H1 (cell line): ENCODE measurements at regions not wholly inside any gene's neighbourhood (a gene's known extent, or its start where the extent isn't known, plus 50 kb on each side); places are given as distances from the start of the nearest gene placed in this dataset.

Experiments used
- BRCA1 ChIP-seq: IDR thresholded peaks from 2 replicates; pipeline ENCODE4 v1.6.1; 2012; ENCODE audit warnings: low read depth, low read length, improper control_type of control experiment
- CHD1 ChIP-seq: IDR thresholded peaks from 2 replicates; pipeline ENCODE4 v1.6.1; 2012; ENCODE audit warnings: low read depth, low read length, improper control_type of control experiment
- GTF2F1 ChIP-seq: IDR thresholded peaks from 2 replicates; pipeline ENCODE4 v1.6.1; 2012; ENCODE audit warnings: low read depth, low read length, improper control_type of control experiment, borderline replicate concordance
- MAFK ChIP-seq: IDR thresholded peaks from 2 replicates; pipeline ENCODE4 v1.6.1; 2012; ENCODE audit warnings: low read depth, mild to moderate bottlenecking, improper control_type of control experiment, low read length
- POU5F1 ChIP-seq: IDR thresholded peaks from 2 replicates; pipeline ENCODE4 v1.6.1; 2011; ENCODE audit warnings: low read depth, mild to moderate bottlenecking, low read length, moderate library complexity
- YY1 ChIP-seq: IDR thresholded peaks from 2 replicates; pipeline ENCODE4 v1.6.1; 2011; ENCODE audit warnings: low read depth, mild to moderate bottlenecking, low read length
- TF ChIP-seq, protein P1 (sequence below): fragments of 300-600 bp; sonication (generic); IDR thresholded peaks from 2 replicates; pipeline ENCODE4 v1.7.1; 2012; ENCODE audit warnings: low read length, moderate library complexity, mild to moderate bottlenecking, inconsistent platforms; ENCODE audit not compliant: insufficient replicate concordance
- TF ChIP-seq, protein P2 (sequence below): IDR thresholded peaks from 2 replicates; pipeline ENCODE4 v1.6.1; 2011; ENCODE audit warnings: low read length, improper control_type of control experiment

DNA sequence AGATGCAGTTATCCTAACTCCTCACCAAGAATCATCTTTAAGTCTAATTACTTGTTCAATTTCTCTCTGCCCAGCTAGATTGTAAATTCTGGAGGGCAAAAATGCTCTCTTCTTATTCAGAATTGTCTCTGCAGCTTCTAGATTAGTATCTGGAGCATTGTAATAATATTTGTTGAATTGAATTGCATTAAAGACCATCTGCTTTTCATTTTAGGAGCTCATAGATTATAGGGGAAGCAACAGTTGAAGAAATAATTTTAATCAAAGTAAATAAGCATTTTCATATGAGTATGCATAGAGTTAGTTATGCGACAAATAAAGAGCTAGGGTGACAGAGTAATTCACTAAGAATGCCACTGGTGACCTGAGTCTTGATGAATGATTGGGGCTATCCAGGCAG, 222.8 kb downstream of the SPRY2 start (continued):
- TF ChIP-seq, protein P1, sequence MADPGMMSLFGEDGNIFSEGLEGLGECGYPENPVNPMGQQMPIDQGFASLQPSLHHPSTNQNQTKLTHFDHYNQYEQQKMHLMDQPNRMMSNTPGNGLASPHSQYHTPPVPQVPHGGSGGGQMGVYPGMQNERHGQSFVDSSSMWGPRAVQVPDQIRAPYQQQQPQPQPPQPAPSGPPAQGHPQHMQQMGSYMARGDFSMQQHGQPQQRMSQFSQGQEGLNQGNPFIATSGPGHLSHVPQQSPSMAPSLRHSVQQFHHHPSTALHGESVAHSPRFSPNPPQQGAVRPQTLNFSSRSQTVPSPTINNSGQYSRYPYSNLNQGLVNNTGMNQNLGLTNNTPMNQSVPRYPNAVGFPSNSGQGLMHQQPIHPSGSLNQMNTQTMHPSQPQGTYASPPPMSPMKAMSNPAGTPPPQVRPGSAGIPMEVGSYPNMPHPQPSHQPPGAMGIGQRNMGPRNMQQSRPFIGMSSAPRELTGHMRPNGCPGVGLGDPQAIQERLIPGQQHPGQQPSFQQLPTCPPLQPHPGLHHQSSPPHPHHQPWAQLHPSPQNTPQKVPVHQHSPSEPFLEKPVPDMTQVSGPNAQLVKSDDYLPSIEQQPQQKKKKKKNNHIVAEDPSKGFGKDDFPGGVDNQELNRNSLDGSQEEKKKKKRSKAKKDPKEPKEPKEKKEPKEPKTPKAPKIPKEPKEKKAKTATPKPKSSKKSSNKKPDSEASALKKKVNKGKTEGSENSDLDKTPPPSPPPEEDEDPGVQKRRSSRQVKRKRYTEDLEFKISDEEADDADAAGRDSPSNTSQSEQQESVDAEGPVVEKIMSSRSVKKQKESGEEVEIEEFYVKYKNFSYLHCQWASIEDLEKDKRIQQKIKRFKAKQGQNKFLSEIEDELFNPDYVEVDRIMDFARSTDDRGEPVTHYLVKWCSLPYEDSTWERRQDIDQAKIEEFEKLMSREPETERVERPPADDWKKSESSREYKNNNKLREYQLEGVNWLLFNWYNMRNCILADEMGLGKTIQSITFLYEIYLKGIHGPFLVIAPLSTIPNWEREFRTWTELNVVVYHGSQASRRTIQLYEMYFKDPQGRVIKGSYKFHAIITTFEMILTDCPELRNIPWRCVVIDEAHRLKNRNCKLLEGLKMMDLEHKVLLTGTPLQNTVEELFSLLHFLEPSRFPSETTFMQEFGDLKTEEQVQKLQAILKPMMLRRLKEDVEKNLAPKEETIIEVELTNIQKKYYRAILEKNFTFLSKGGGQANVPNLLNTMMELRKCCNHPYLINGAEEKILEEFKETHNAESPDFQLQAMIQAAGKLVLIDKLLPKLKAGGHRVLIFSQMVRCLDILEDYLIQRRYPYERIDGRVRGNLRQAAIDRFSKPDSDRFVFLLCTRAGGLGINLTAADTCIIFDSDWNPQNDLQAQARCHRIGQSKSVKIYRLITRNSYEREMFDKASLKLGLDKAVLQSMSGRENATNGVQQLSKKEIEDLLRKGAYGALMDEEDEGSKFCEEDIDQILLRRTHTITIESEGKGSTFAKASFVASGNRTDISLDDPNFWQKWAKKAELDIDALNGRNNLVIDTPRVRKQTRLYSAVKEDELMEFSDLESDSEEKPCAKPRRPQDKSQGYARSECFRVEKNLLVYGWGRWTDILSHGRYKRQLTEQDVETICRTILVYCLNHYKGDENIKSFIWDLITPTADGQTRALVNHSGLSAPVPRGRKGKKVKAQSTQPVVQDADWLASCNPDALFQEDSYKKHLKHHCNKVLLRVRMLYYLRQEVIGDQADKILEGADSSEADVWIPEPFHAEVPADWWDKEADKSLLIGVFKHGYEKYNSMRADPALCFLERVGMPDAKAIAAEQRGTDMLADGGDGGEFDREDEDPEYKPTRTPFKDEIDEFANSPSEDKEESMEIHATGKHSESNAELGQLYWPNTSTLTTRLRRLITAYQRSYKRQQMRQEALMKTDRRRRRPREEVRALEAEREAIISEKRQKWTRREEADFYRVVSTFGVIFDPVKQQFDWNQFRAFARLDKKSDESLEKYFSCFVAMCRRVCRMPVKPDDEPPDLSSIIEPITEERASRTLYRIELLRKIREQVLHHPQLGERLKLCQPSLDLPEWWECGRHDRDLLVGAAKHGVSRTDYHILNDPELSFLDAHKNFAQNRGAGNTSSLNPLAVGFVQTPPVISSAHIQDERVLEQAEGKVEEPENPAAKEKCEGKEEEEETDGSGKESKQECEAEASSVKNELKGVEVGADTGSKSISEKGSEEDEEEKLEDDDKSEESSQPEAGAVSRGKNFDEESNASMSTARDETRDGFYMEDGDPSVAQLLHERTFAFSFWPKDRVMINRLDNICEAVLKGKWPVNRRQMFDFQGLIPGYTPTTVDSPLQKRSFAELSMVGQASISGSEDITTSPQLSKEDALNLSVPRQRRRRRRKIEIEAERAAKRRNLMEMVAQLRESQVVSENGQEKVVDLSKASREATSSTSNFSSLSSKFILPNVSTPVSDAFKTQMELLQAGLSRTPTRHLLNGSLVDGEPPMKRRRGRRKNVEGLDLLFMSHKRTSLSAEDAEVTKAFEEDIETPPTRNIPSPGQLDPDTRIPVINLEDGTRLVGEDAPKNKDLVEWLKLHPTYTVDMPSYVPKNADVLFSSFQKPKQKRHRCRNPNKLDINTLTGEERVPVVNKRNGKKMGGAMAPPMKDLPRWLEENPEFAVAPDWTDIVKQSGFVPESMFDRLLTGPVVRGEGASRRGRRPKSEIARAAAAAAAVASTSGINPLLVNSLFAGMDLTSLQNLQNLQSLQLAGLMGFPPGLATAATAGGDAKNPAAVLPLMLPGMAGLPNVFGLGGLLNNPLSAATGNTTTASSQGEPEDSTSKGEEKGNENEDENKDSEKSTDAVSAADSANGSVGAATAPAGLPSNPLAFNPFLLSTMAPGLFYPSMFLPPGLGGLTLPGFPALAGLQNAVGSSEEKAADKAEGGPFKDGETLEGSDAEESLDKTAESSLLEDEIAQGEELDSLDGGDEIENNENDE, result no peak
- TF ChIP-seq, protein P2, sequence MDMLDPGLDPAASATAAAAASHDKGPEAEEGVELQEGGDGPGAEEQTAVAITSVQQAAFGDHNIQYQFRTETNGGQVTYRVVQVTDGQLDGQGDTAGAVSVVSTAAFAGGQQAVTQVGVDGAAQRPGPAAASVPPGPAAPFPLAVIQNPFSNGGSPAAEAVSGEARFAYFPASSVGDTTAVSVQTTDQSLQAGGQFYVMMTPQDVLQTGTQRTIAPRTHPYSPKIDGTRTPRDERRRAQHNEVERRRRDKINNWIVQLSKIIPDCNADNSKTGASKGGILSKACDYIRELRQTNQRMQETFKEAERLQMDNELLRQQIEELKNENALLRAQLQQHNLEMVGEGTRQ, result no peak
- TF ChIP-seq YY1 (no peak), BRCA1 (no peak), GTF2F1 (no peak), POU5F1 (no peak), MAFK (no peak), CHD1 (no peak)
